ENCODE measurements at regions not wholly inside any gene's neighbourhood (a gene's known extent, or its start where the extent isn't known, plus 50 kb on each side); places are given as distances from the start of the nearest gene placed in this dataset.
"Not testable (repeated sequence)": the region's sequence is repeated elsewhere in the genome, so short reads cannot be mapped to it uniquely, and the experiment has no call there.

DNA sequence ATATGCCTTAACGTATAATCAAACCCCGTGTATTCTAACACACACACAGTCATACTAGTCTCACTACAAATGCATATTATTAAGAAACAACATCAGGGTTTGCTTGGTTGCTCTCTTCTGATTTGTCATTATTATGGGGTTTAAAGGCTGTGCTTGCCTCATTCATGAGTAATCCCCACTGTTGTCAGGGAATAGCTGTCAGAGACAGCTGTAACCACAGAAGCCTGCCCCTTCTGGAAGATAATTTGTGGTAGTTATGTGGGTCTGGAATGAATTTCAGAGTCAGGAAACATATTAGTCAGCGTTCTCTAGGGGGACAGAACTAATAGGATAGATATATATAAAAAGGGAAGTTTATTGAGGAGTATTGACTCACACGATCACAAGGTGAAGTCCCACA lies 456.9 kb upstream of the TMEM132C start:
- no peak overlapping the region for H3K4me3 ChIP-seq (ENCODE audit: low read length)
- peaks cover 3% of the 10 kb centered on the region for H3F3A ChIP-seq (ENCODE audit: insufficient read depth, low read length, poor library complexity, severe bottlenecking)
- H3K9ac ChIP-seq (ENCODE audit: low read length) = peak overlapping the region; percentile 10
- peak overlapping the region; percentile 46 for H3K4me2 ChIP-seq (ENCODE audit: low read length)
- peak overlapping the region; percentile 63 for H3K27ac ChIP-seq (ENCODE audit: low read length)
- H3K9me2 ChIP-seq (ENCODE audit: insufficient read depth, low read length) = no peaks in the 10 kb centered on the region
- TF ChIP-seq POLR2AphosphoS5 (IDR thresholded peaks at IDR 0.05) (peak; percentile 34), SMC3 (conservative IDR thresholded peaks at IDR 0.05; ENCODE audit: poor library complexity) (no peak), EP300 (conservative IDR thresholded peaks at IDR 0.05; ENCODE audit: poor library complexity, severe bottlenecking) (peak; percentile 15)
- TF ChIP-seq, protein P1, sequence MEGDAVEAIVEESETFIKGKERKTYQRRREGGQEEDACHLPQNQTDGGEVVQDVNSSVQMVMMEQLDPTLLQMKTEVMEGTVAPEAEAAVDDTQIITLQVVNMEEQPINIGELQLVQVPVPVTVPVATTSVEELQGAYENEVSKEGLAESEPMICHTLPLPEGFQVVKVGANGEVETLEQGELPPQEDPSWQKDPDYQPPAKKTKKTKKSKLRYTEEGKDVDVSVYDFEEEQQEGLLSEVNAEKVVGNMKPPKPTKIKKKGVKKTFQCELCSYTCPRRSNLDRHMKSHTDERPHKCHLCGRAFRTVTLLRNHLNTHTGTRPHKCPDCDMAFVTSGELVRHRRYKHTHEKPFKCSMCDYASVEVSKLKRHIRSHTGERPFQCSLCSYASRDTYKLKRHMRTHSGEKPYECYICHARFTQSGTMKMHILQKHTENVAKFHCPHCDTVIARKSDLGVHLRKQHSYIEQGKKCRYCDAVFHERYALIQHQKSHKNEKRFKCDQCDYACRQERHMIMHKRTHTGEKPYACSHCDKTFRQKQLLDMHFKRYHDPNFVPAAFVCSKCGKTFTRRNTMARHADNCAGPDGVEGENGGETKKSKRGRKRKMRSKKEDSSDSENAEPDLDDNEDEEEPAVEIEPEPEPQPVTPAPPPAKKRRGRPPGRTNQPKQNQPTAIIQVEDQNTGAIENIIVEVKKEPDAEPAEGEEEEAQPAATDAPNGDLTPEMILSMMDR (IDR thresholded peaks at IDR 0.05; ENCODE audit: poor library complexity, severe bottlenecking) = peak; percentile 37
- TF ChIP-seq, protein P2, sequence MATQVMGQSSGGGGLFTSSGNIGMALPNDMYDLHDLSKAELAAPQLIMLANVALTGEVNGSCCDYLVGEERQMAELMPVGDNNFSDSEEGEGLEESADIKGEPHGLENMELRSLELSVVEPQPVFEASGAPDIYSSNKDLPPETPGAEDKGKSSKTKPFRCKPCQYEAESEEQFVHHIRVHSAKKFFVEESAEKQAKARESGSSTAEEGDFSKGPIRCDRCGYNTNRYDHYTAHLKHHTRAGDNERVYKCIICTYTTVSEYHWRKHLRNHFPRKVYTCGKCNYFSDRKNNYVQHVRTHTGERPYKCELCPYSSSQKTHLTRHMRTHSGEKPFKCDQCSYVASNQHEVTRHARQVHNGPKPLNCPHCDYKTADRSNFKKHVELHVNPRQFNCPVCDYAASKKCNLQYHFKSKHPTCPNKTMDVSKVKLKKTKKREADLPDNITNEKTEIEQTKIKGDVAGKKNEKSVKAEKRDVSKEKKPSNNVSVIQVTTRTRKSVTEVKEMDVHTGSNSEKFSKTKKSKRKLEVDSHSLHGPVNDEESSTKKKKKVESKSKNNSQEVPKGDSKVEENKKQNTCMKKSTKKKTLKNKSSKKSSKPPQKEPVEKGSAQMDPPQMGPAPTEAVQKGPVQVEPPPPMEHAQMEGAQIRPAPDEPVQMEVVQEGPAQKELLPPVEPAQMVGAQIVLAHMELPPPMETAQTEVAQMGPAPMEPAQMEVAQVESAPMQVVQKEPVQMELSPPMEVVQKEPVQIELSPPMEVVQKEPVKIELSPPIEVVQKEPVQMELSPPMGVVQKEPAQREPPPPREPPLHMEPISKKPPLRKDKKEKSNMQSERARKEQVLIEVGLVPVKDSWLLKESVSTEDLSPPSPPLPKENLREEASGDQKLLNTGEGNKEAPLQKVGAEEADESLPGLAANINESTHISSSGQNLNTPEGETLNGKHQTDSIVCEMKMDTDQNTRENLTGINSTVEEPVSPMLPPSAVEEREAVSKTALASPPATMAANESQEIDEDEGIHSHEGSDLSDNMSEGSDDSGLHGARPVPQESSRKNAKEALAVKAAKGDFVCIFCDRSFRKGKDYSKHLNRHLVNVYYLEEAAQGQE (IDR thresholded peaks at IDR 0.05; ENCODE audit: borderline replicate concordance) = no peak
- H3K79me2 ChIP-seq (replicated peaks; ENCODE audit: insufficient read depth, low read length) = no peaks in the 10 kb centered on the region
- no peak overlapping the region for H2AFZ ChIP-seq (ENCODE audit: low read depth, low read length)
- H3K9me3 ChIP-seq (ENCODE audit: low read length) = no peaks in the 10 kb centered on the region
- H3K36me3 ChIP-seq (ENCODE audit: insufficient read depth, low read length) = no peaks in the 10 kb centered on the region
- no peaks in the 10 kb centered on the region for H4K20me1 ChIP-seq (ENCODE audit: insufficient read depth)
- H3K27me3 ChIP-seq (ENCODE audit: insufficient read depth, low read depth, low read length) = no peaks in the 10 kb centered on the region

DNA sequence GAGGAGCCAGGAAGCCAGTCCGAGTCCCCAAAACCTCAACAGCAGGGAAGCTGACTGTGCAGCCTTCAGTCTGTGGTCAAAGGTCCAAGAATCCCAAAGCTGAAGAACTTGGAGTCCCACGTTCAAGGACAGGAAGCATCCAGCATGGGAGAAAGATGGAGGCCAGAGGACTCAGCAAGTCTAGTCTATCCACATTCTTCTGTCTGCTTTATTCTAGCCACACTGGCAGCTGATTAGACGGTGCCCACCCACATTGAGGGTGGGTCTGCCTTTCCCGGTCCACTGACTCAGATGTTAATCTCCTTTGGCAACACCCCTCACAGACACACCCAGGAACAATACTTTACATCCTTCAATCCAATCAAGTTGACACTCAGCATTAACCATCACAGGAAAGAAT lies 456.5 kb upstream of the TMEM132C start:
- H3K9ac ChIP-seq (ENCODE audit: low read length); H3K79me2 ChIP-seq (replicated peaks; ENCODE audit: insufficient read depth, low read length); H3F3A ChIP-seq (ENCODE audit: insufficient read depth, low read length, poor library complexity, severe bottlenecking); H3K27me3 ChIP-seq (ENCODE audit: insufficient read depth, low read depth, low read length); H3K9me3 ChIP-seq (ENCODE audit: low read length); H2AFZ ChIP-seq (ENCODE audit: low read depth, low read length); H3K9me2 ChIP-seq (ENCODE audit: insufficient read depth, low read length); H4K20me1 ChIP-seq (ENCODE audit: insufficient read depth); H3K4me3 ChIP-seq (ENCODE audit: low read length); H3K4me2 ChIP-seq (ENCODE audit: low read length); H3K36me3 ChIP-seq (ENCODE audit: insufficient read depth, low read length): not testable (repeated sequence)
- peak overlapping the region; percentile 63 for H3K27ac ChIP-seq (ENCODE audit: low read length)

DNA sequence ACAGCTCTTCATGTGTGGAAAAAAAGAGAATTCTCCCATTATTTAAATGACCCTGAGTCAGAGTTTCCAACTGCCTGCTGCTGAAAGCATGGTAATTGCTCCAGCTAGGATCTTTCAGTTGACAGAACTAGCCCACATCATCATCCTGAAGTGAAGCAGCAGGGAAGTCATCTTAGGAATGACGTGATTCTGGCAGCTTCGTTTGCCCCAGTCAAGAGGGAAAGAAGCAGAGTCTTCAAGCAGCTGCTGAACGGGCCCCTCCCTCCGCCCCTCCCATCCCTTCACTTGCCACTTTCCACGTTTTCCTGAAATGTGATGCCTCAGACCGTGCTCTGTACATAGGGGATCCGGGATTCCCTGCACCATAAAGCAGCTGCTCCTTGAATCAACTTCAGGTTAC lies 455.0 kb upstream of the TMEM132C start:
- Histone ChIP-seq H3K9me2 (ENCODE audit: insufficient read depth, low read length) (no peaks in the 10 kb centered on the region), H3F3A (ENCODE audit: insufficient read depth, low read length, poor library complexity, severe bottlenecking) (peaks cover 3% of the 10 kb centered on the region), H3K9ac (ENCODE audit: low read length) (peak overlapping the region; percentile 48), H3K4me2 (ENCODE audit: low read length) (peak overlapping the region; percentile 46), H3K79me2 (replicated peaks; ENCODE audit: insufficient read depth, low read length) (no peaks in the 10 kb centered on the region), H2AFZ (ENCODE audit: low read depth, low read length) (peak overlapping the region; percentile 28), H3K36me3 (ENCODE audit: insufficient read depth, low read length) (no peaks in the 10 kb centered on the region), H3K9me3 (ENCODE audit: low read length) (no peaks in the 10 kb centered on the region), H3K27me3 (ENCODE audit: insufficient read depth, low read depth, low read length) (no peaks in the 10 kb centered on the region), H3K27ac (ENCODE audit: low read length) (peak overlapping the region; percentile 83), H4K20me1 (ENCODE audit: insufficient read depth) (no peaks in the 10 kb centered on the region), H3K4me3 (ENCODE audit: low read length) (peak overlapping the region; percentile 48)
- TF ChIP-seq EP300 (conservative IDR thresholded peaks at IDR 0.05; ENCODE audit: poor library complexity, severe bottlenecking) (peak; percentile 87), RAD21 (conservative IDR thresholded peaks at IDR 0.05) (peak; percentile 43), POLR2AphosphoS5 (IDR thresholded peaks at IDR 0.05) (peak; percentile 80), SMC3 (conservative IDR thresholded peaks at IDR 0.05; ENCODE audit: poor library complexity) (no peak), MXI1 (conservative IDR thresholded peaks at IDR 0.05; ENCODE audit: poor library complexity, severe bottlenecking) (no peak)
- TF ChIP-seq, protein P2 (IDR thresholded peaks at IDR 0.05; ENCODE audit: borderline replicate concordance) = peak; percentile 98
- TF ChIP-seq, protein P1 (IDR thresholded peaks at IDR 0.05; ENCODE audit: poor library complexity, severe bottlenecking) = no peak
